PC-3 (cell line): ENCODE measurements at regions not wholly inside any gene's neighbourhood (a gene's known extent, or its start where the extent isn't known, plus 50 kb on each side); places are given as distances from the start of the nearest gene placed in this dataset.

Experiments
- ATAC-seq: fragments of 200-7000 bp; cut with Tn5 transposase; 2 replicates; pipeline ENCODE4 v1.9.1; 2020; ENCODE audit warnings: mild to moderate bottlenecking, moderate library complexity
- BruUV-seq: library from RNA; stranded (reverse); fragments of 400-500 nt; replicated peaks from 2 replicates; lab custom pipeline; 2021; lab: Mats Ljungman, UMichigan
- CTCF ChIA-PET: fragments of 300-600 bp; sonication (Branson Sonifier 250); formaldehyde crosslinking; loops from one replicate; lab custom pipeline; 2022; ENCODE audit warnings: antibody characterized with exemption; lab: Charles Lee
- POLR2A ChIA-PET: fragments of 300-600 bp; sonication (Branson Sonifier 250); formaldehyde crosslinking; loops from one replicate; lab custom pipeline; 2022; ENCODE audit warnings: antibody characterized with exemption; ENCODE audit not compliant: unreplicated experiment; lab: Charles Lee
- DNase-seq: peaks from one replicate; pipeline ENCODE4 v3.0.0-alpha.2; 2015
- H2AFZ ChIP-seq: fragments of 300-600 bp; sonication (generic); 2 replicates; pipeline ENCODE4 v1.6.0; 2016; ENCODE audit warnings: antibody characterized with exemption, low read length
- H3F3A ChIP-seq: fragments of 300-600 bp; sonication (generic); one replicate; pipeline ENCODE4 v1.6.0; 2017; ENCODE audit warnings: antibody characterized with exemption, low read length, control low read depth, mild to moderate bottlenecking; ENCODE audit not compliant: unreplicated experiment
- H3K27ac ChIP-seq: fragments of 300-600 bp; sonication (generic); 2 replicates; pipeline ENCODE4 v1.5.1; 2016; ENCODE audit warnings: mild to moderate bottlenecking, low read length
- H3K27me3 ChIP-seq: fragments of 300-600 bp; sonication (generic); 2 replicates; pipeline ENCODE4 v1.6.1; 2016; ENCODE audit warnings: low read length, mixed read lengths
- H3K36me3 ChIP-seq: fragments of 300-600 bp; sonication (generic); 2 replicates; pipeline ENCODE4 v1.6.1; 2016; ENCODE audit warnings: low read depth, mixed run types, low read length, mixed read lengths
- H3K4me1 ChIP-seq: fragments of 300-600 bp; sonication (generic); 2 replicates; pipeline ENCODE4 v1.5.1; 2016; ENCODE audit warnings: low read length; ENCODE audit not compliant: insufficient read depth
- H3K4me2 ChIP-seq: fragments of 300-600 bp; sonication (generic); 2 replicates; pipeline ENCODE4 v1.6.0; 2016; ENCODE audit warnings: low read length
- H3K4me3 ChIP-seq: fragments of 300-600 bp; sonication (generic); 2 replicates; pipeline ENCODE4 v1.5.1; 2016; ENCODE audit warnings: mild to moderate bottlenecking, low read length, mixed read lengths
- H3K79me2 ChIP-seq: fragments of 300-600 bp; sonication (generic); 2 replicates; pipeline ENCODE4 v1.6.1; 2017; ENCODE audit warnings: low read length, mixed read lengths
- H3K9ac ChIP-seq: fragments of 300-600 bp; sonication (generic); 2 replicates; pipeline ENCODE4 v1.6.0; 2016; ENCODE audit warnings: mild to moderate bottlenecking, low read length
- H3K9me2 ChIP-seq: fragments of 300-600 bp; sonication (generic); replicated peaks from 2 replicates; pipeline ENCODE4 v1.6.1; 2016; ENCODE audit warnings: mixed run types, low read length, mixed read lengths
- H3K9me3 ChIP-seq: fragments of 300-600 bp; sonication (generic); 2 replicates; pipeline ENCODE4 v1.6.1; 2016; ENCODE audit warnings: low read length, mixed read lengths
- H4K20me1 ChIP-seq: fragments of 300-600 bp; sonication (generic); 2 replicates; pipeline ENCODE4 v1.6.1; 2016; ENCODE audit warnings: low read length, mixed read lengths
- CTCF ChIP-seq: fragments of 300-600 bp; sonication (generic); conservative IDR thresholded peaks from 2 replicates; pipeline ENCODE4 v1.5.1; 2017; ENCODE audit warnings: antibody characterized with exemption, low read depth, mild to moderate bottlenecking, low read length
- EZH2 ChIP-seq: fragments of 300-600 bp; sonication (generic); IDR thresholded peaks from one replicate; pipeline ENCODE4 v1.6.1; 2017; ENCODE audit warnings: antibody characterized with exemption, mild to moderate bottlenecking, low read length; ENCODE audit not compliant: unreplicated experiment
- EZH2phosphoT487 ChIP-seq: fragments of 300-600 bp; sonication (generic); IDR thresholded peaks from 2 replicates; pipeline ENCODE4 v1.6.1; 2018; ENCODE audit warnings: mild to moderate bottlenecking, antibody characterized with exemption, low read length, borderline replicate concordance
- intact Hi-C: fragments of 100-400 bp; cut with micrococcal nuclease; formaldehyde crosslinking; loops from 2 replicates; pipeline ENCODE4 v1.9.0; 2023

- Histone ChIP-seq H3K9ac (no peak overlapping the region), H3K27me3 (no peaks in the 10 kb centered on the region), H3K4me3 (no peak overlapping the region), H3K36me3 (no peaks in the 10 kb centered on the region), H3K79me2 (no peaks in the 10 kb centered on the region), H3K27ac (no peak overlapping the region), H3F3A (no peaks in the 10 kb centered on the region), H3K4me1 (no peaks in the 10 kb centered on the region), H4K20me1 (no peaks in the 10 kb centered on the region), H3K4me2 (no peak overlapping the region), H3K9me3 (no peaks in the 10 kb centered on the region), H2AFZ (no peak overlapping the region), H3K9me2 (no peaks in the 10 kb centered on the region)
- ChIA-PET CTCF (no interaction called here), POLR2A (no interaction called here)
- intact Hi-C loops: no loop called here
- TF ChIP-seq CTCF (no peak), EZH2phosphoT487 (no peak), EZH2 (no peak)
- ATAC-seq (no peak), DNase-seq (no peak)
- no TSS peak for BruUV-seq
Measured at GRCh38 chr6:163897669-163898068, 483.2 kb downstream of the QKI start.

GRCh38 chr6:163897030-163897429 lies 482.5 kb downstream of the QKI start:
- no peak overlapping the region for H3K9ac ChIP-seq
- no peaks in the 10 kb centered on the region for H3K9me2 ChIP-seq
- H3K36me3 ChIP-seq: no peaks in the 10 kb centered on the region
- H3K27ac ChIP-seq: no peak overlapping the region
- H3K79me2 ChIP-seq: no peaks in the 10 kb centered on the region
- intact Hi-C loops: no loop called here
- no peaks in the 10 kb centered on the region for H4K20me1 ChIP-seq
- H3K4me3 ChIP-seq: no peak overlapping the region
- H2AFZ ChIP-seq: no peak overlapping the region
- ATAC-seq: no peak
- no peaks in the 10 kb centered on the region for H3K27me3 ChIP-seq
- H3K4me1 ChIP-seq: no peaks in the 10 kb centered on the region
- POLR2A ChIA-PET: no interaction called here
- no peak for DNase-seq
- no peaks in the 10 kb centered on the region for H3K9me3 ChIP-seq
- BruUV-seq: no TSS peak
- no peaks in the 10 kb centered on the region for H3F3A ChIP-seq
- CTCF ChIA-PET: no interaction called here
- H3K4me2 ChIP-seq: no peak overlapping the region
- TF ChIP-seq EZH2phosphoT487 (no peak), CTCF (no peak), EZH2 (no peak)

GRCh38 chr6:163895162-163895561 lies 480.6 kb downstream of the QKI start:
- no TSS peak for BruUV-seq
- Histone ChIP-seq H3K9me2 (no peaks in the 10 kb centered on the region), H3K4me2 (no peak overlapping the region), H4K20me1 (no peaks in the 10 kb centered on the region), H3K9ac (no peak overlapping the region), H3F3A (no peaks in the 10 kb centered on the region), H3K27ac (no peak overlapping the region), H3K4me3 (no peak overlapping the region), H3K9me3 (no peaks in the 10 kb centered on the region), H3K79me2 (no peaks in the 10 kb centered on the region), H3K27me3 (no peaks in the 10 kb centered on the region), H3K36me3 (no peaks in the 10 kb centered on the region), H3K4me1 (no peaks in the 10 kb centered on the region), H2AFZ (no peak overlapping the region)
- CTCF ChIA-PET: no interaction called here
- ATAC-seq (no peak), DNase-seq (no peak)
- intact Hi-C loops: no loop called here
- POLR2A ChIA-PET: no interaction called here
- TF ChIP-seq EZH2: no peak
- no peak for TF ChIP-seq CTCF
- TF ChIP-seq EZH2phosphoT487: no peak
